ENCODE measurements at regions not wholly inside any gene's neighbourhood (a gene's known extent, or its start where the extent isn't known, plus 50 kb on each side); places are given as distances from the start of the nearest gene placed in this dataset.

DNA sequence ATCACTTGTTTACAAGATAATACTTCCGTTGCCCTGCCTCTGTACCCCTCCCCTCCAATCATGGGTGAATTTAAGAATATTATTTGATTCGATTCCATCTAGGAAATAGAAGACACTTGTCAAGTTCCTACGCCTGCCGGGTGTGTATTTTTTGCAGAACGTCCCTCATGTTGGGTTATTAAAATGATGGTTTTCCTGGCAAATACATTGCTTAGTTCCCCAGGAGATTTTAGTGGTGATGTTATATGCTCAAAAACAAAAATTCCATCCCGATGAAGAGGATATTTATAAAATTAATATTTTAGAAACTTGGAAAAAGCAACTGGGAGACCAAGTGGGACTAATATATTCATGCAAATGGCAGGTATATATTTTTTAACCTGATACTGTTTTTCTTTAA is 548.4 kb downstream of the EDEM1 start:
- BruUV-seq (replicated peaks): no TSS peak
- no peaks in the 10 kb centered on the region; the same call in 1 of the 2 replicates for H3K79me2 ChIP-seq (ENCODE audit: low read depth)
- ChIA-PET POLR2A (ENCODE audit: unreplicated experiment) (no interaction called here), CTCF (no interaction called here)
- DNase-seq: no peak
- intact Hi-C loops (cut with micrococcal nuclease; ENCODE audit: unreplicated experiment): no loop called here
- no peak overlapping the region for H3K4me3 ChIP-seq
- no peaks in the 10 kb centered on the region; the same call in 1 of the 2 replicates for H3K9me2 ChIP-seq (ENCODE audit: insufficient read depth)
- H3K27ac ChIP-seq: no peak overlapping the region
- H3F3A ChIP-seq (ENCODE audit: insufficient read depth, low read depth): no peaks in the 10 kb centered on the region
- no peaks in the 10 kb centered on the region for H3K9me3 ChIP-seq (ENCODE audit: insufficient read depth, low read depth)
- H4K20me1 ChIP-seq (ENCODE audit: insufficient read depth): no peaks in the 10 kb centered on the region
- TF ChIP-seq, protein P1, sequence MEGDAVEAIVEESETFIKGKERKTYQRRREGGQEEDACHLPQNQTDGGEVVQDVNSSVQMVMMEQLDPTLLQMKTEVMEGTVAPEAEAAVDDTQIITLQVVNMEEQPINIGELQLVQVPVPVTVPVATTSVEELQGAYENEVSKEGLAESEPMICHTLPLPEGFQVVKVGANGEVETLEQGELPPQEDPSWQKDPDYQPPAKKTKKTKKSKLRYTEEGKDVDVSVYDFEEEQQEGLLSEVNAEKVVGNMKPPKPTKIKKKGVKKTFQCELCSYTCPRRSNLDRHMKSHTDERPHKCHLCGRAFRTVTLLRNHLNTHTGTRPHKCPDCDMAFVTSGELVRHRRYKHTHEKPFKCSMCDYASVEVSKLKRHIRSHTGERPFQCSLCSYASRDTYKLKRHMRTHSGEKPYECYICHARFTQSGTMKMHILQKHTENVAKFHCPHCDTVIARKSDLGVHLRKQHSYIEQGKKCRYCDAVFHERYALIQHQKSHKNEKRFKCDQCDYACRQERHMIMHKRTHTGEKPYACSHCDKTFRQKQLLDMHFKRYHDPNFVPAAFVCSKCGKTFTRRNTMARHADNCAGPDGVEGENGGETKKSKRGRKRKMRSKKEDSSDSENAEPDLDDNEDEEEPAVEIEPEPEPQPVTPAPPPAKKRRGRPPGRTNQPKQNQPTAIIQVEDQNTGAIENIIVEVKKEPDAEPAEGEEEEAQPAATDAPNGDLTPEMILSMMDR (conservative IDR thresholded peaks at IDR 0.05): no peak
- no peak for TF ChIP-seq EZH2 (IDR thresholded peaks at IDR 0.05; ENCODE audit: low read depth)
- no peaks in the 10 kb centered on the region for H3K36me3 ChIP-seq (ENCODE audit: low read depth)
- H2AFZ ChIP-seq: no peak overlapping the region
- H3K4me2 ChIP-seq: no peak overlapping the region
- no peaks in the 10 kb centered on the region for H3K27me3 ChIP-seq (ENCODE audit: insufficient read depth, low read depth)
- H3K4me1 ChIP-seq (replicated peaks; ENCODE audit: insufficient read depth): no peaks in the 10 kb centered on the region

DNA sequence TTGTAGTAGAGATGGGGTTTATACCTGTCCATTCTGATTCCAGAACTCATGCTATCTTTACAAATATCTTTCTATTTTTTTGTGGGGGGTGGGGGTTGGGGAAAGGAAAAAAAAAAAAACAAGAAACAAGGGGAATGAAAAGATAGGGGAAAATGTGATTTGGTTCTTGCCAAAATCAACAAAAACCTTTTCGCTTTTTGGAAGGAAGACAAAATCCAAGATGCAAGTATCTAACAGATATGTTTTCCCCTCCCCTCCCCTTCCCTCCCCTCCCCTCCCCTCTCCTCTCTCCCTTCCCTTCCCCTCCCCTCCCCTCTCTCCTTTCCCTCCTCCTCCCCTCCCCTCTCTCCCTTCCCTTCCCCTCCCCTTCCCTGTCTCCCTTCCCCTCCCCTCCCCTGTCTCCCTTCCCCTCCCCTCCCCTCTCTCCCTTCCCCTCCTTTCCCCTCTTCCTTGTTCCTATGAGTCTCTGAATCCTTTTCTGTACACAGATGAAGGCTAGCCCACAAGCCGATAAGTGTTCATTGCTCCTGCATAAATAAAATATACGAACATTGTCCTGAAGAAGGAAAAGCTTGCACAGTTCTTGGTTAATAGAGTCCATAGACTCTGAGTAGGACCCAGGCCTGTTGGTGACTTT is 551.9 kb downstream of the EDEM1 start:
- Histone ChIP-seq H3K4me3 (no peak overlapping the region), H3F3A (ENCODE audit: insufficient read depth, low read depth) (no peaks in the 10 kb centered on the region), H3K9me3 (ENCODE audit: insufficient read depth, low read depth) (no peaks in the 10 kb centered on the region), H3K36me3 (ENCODE audit: low read depth) (no peaks in the 10 kb centered on the region), H2AFZ (no peak overlapping the region), H3K27me3 (ENCODE audit: insufficient read depth, low read depth) (no peaks in the 10 kb centered on the region), H3K4me2 (no peak overlapping the region), H4K20me1 (ENCODE audit: insufficient read depth) (no peaks in the 10 kb centered on the region; the same call in 1 of the 2 replicates), H3K4me1 (replicated peaks; ENCODE audit: insufficient read depth) (no peaks in the 10 kb centered on the region), H3K79me2 (ENCODE audit: low read depth) (no peaks in the 10 kb centered on the region), H3K9me2 (ENCODE audit: insufficient read depth) (no peaks in the 10 kb centered on the region; the same call in 1 of the 2 replicates), H3K27ac (no peak overlapping the region)
- ChIA-PET POLR2A (ENCODE audit: unreplicated experiment) (no interaction called here), CTCF (no interaction called here)
- intact Hi-C loops (cut with micrococcal nuclease; ENCODE audit: unreplicated experiment): no loop called here
- BruUV-seq (replicated peaks): no TSS peak
- no peak for DNase-seq
- TF ChIP-seq, protein P1 (conservative IDR thresholded peaks at IDR 0.05): no peak
- TF ChIP-seq EZH2 (IDR thresholded peaks at IDR 0.05; ENCODE audit: low read depth): no peak

DNA sequence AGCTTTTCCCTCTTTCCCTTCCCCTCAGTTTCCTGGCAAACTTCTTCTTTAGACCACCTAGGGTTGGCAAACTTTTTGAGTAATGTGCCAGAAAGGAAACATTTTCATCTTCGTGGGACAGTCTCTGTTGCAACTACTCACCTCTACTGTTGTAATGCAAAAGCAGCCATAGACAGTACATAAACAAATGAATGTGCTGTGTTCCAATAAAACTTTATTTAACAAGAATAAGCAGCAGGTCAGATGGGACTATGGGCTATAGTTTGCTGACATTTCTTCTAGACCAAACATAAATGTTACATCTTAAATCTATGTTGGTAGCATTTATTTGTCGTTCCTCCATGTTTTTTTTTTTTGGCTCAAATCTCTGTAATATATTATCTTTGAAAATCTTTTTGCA is 552.4 kb downstream of the EDEM1 start:
- no peaks in the 10 kb centered on the region for H3K9me3 ChIP-seq (ENCODE audit: insufficient read depth, low read depth)
- H3K4me2 ChIP-seq: no peak overlapping the region
- CTCF ChIA-PET: no interaction called here
- no peaks in the 10 kb centered on the region for H3K27me3 ChIP-seq (ENCODE audit: insufficient read depth, low read depth)
- no peak overlapping the region for H3K4me3 ChIP-seq
- no peaks in the 10 kb centered on the region for H3F3A ChIP-seq (ENCODE audit: insufficient read depth, low read depth)
- POLR2A ChIA-PET (ENCODE audit: unreplicated experiment): no interaction called here
- intact Hi-C loops (cut with micrococcal nuclease; ENCODE audit: unreplicated experiment): no loop called here
- H3K36me3 ChIP-seq (ENCODE audit: low read depth): no peaks in the 10 kb centered on the region
- no peaks in the 10 kb centered on the region; the same call in 1 of the 2 replicates for H4K20me1 ChIP-seq (ENCODE audit: insufficient read depth)
- no TSS peak for BruUV-seq (replicated peaks)
- TF ChIP-seq EZH2 (IDR thresholded peaks at IDR 0.05; ENCODE audit: low read depth): no peak
- TF ChIP-seq, protein P1 (conservative IDR thresholded peaks at IDR 0.05): no peak
- H3K79me2 ChIP-seq (ENCODE audit: low read depth): no peaks in the 10 kb centered on the region
- no peak overlapping the region for H2AFZ ChIP-seq
- no peaks in the 10 kb centered on the region for H3K4me1 ChIP-seq (replicated peaks; ENCODE audit: insufficient read depth)
- H3K27ac ChIP-seq: no peak overlapping the region
- no peaks in the 10 kb centered on the region; the same call in 1 of the 2 replicates for H3K9me2 ChIP-seq (ENCODE audit: insufficient read depth)
- no peak for DNase-seq
